SKM-1 treated with dmso at 0.1 percent for 144 hours (cell line): ENCODE measurements at regions not wholly inside any gene's neighbourhood (a gene's known extent, or its start where the extent isn't known, plus 50 kb on each side); places are given as distances from the start of the nearest gene placed in this dataset.
"Not testable (repeated sequence)": the region's sequence is repeated elsewhere in the genome, so short reads cannot be mapped to it uniquely, and the experiment has no call there.

Source experiments
- DNase-seq: peaks from one replicate; lab custom pipeline; 2025; ENCODE audit not compliant: unreplicated experiment; lab: John Stamatoyannopoulos, UW

DNA sequence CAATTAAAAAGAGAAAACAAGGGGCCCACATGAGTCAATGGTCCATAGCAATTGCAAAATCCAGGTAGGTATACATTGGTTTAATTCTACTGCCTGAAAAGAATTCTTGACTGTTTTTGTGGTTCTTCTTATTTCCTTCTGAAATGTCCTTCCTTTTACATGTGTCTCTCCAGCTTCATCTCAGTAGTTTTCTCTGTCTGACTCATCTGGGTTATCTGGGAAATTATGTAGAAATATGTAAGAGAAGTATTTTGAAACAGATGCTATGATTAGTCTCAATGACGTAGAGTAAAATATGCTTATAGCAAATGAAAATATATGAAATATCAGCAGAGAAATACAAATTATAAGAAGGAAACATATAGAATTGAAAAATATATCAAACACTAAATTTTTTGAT, 953.2 kb downstream of the BRINP3 start:
- no peak for DNase-seq

DNA sequence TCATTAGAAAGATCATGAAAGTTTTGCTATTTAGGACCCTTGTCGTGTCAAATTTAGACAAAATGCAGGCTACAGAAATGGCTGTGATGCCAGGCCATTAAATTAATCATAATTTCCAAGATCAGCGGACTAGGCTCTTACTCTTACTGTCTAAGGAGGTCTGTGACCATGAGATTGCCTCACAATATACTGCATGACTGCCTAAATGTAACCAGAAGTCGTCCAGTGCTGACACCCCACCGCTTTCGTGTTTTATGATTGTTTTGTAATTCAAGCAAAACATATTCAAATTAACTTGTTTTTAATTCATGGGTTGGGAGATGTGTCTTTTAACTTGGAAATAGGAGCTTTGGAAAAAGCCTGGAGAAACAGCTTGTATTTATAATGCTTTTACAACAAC, 947.5 kb downstream of the BRINP3 start:
- no peak for DNase-seq

DNA sequence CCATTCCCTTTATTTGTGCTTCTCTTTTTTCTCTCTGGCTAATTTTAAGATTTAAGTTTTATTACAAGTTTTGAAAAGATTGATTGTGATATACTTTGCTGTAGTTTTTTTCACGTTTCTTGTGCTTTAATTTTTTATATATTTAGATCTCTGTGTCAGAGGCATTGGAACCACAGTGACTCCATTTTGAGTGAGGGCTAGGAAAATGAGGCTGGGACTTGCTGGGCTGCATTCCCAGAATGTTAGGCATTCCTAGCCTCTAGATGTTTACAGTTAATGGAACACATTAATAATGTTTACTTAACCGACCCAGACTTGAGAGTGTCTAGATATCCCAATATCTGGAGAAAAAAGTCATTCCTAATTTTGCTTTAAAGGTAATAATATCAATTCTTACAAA, 939.4 kb downstream of the BRINP3 start:
- DNase-seq: no peak

DNA sequence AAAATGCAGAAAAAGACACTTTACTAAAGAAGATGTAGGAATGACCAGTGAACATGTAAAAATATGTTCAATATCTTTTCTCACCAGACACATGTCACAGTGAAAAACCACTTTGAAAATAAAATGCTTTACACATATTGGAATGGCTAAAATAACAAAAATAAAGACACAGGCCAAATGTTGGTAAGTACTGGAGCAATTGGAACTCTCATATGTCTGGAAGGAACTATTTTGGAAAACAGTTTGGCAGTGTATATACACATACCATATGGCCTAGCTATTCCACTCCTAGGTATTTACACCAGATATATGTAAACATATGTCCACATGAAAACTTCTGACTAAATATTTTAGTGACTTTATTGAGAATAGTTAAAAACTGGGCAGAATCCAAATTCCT, 927.2 kb downstream of the BRINP3 start:
- DNase-seq: no peak

DNA sequence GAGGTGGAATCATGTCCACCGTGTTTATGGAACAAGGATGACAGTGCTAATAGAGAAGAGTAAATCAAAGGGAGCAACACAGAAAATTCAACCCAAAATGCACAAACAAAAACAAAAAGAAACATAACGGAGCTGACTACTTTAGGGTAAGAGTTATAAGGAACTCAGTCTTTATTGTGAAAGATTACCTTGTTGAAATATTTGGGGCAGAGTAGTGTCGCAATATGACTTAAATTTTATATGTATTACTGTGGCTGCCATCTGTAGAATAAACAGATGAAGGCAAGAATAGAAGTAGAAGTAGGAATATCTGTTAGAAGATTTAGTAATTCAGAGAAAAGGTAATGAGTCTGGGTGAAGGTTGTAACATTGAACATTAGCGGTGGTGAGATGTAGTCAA, 913.9 kb downstream of the BRINP3 start:
- peak; percentile 22 for DNase-seq

DNA sequence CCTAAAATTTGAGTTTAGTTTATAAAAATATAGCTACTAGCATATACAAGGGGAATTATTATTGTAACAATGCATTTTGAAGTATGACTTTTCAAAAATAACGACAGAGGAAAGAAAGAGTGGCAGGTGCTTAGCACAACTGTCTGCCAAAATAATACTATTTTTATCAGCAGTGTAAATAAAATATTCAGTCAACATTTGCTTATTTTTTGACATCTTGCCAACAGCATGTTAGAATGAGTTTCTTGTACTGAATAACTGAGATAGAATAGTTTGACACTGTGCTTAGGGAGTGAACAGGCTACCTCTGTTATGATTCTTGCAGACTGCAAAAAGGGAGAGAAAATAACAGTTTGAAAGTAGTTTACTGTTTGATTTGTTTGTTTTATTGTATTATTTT, 909.8 kb downstream of the BRINP3 start:
- no peak for DNase-seq

DNA sequence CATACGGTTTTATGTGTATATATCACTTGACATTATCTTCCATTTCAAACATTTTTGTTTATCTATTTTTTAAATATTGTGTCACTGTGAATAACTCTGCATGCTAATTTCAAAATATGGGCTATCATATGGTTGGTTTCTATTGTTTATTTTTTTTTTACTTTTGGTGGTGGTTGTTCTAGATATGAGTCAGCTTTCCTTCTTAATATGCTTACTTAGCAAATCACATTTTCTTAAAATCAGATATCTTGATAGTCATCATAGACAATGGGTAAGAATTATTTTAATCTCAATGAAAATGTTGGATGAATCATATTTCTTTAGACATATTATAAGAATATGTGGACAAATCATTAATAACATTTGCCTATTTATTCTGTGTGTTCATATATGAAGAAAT, 881.5 kb downstream of the BRINP3 start:
- DNase-seq: no peak

DNA sequence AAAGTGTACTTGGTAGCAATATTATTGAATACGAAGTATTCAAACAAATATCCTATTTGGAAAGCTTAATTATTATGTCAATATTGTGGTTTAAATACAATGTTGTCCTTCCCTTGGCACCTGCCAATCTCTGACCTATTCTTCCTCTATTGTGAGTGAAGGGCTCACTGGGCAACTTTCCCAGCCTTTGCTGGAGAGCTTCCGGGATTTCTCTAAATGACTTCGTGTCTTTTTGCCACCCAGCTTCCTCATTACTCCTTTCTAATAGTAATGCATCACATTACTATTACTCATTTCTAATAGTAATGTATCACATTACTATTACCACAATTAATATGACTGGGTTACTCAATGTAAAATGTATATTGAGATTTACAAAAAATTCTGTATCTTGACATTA, 880.6 kb downstream of the BRINP3 start:
- no peak for DNase-seq

DNA sequence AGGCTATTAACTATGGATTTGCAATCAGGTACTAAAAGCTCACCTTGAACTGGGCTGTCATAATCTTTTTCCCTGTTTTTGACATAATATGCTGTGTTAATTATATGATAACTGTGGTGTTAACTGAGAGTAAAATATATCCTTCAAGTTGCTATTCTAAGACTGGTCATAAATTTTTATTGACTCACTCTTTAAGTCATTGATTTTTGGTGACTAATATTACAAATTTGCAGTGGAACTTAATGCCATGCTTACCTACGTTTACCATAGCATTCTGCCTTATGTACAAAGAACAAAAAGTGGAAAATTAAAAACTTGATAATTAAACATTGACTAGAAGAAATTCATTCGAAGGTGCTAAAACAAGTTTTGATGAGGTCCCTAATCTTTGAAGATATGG, 872.4 kb downstream of the BRINP3 start:
- no peak for DNase-seq

DNA sequence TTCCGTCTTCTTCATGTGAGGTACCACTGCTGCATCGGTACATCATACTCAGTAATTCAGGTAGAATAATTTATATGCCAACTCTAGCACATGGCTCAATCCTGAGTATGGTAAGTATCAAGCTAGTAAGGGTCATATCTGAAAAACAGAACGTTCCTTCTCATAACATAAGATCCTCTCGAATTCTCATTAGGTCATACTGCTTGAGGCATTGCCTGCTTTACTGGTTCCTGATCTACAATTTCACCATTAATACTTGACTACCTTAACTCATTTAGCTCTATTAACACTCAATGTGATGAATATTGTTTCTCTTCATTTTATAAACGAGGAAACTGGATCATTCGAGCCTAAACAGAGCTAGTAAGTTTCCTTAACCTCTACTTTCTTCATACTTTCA, 871.6 kb downstream of the BRINP3 start:
- no peak for DNase-seq

DNA sequence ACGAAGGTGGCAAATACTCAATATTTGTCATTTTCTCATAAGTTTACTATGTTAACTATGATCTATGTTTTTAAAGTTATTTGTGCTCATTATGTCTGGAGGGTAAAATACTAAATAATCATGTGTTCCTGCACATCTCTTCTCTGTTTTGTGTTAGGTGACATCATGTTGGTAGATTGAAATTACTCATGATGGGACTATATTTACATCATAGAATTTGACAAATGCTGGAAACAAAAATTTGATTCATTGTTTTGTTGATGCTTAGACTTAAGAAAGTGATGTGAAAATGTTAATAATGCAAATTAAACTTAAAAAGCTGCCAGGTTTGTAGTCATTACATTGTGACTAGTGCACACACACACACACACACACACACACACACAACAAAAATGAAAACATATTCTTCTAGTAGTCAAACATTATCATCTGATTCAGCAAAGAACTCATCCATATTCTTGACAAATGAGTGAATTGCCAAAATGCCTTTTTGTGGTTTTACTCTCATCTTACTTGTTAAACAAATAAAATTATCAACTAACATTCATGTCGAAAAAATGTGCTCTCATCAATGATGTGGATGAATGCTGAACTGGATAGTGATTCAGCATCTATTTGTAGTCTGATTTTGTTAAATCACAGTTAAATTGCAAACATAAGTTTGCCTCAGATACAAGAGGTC, 870.7 kb downstream of the BRINP3 start:
- no peak for DNase-seq

DNA sequence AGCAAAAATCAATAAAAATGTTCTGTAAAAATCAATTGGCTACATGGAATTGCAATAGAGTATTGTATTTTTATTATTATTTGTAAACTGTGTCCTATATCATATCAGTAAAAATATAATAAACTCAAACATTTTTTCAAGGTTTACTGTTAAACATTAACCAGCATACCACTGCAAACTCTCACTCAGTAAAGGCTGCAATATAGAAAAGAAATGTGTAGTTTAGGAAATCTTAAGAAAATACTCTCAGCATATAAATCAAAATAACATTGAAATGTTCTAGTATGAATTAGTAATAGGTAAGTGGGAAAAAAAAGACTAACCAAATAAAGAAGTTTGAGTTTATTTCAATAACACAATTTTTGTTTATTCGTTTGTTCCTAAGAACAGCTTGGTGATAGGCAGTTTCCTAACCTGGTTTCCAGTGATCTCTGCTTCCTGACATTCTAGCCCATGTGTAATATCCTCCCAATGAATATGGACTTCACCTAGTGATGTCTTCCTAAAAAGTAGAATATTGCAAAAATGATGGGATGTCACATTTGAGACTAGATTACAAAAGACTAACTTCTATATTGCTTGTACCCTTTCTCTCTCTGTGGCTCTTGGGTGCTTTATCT, 870.1 kb downstream of the BRINP3 start:
- no peak for DNase-seq

DNA sequence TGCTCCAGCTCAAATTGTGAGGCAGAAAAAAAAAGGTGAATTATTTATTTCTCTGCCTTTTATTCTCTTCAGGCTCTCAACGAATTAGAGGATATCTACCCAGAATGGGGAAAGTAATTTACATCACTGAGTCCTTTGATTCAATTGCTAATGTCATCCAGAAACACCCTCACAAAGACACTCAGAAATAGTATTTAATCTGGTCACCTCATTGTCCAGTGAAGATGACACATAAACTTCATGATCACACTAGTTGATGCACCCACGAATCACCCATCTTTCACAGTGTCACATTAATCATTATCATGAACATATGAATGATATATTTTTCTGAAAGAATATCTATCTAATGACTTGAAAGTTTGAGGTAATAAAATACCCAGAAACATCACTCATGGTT, 868.5 kb downstream of the BRINP3 start:
- no peak for DNase-seq

DNA sequence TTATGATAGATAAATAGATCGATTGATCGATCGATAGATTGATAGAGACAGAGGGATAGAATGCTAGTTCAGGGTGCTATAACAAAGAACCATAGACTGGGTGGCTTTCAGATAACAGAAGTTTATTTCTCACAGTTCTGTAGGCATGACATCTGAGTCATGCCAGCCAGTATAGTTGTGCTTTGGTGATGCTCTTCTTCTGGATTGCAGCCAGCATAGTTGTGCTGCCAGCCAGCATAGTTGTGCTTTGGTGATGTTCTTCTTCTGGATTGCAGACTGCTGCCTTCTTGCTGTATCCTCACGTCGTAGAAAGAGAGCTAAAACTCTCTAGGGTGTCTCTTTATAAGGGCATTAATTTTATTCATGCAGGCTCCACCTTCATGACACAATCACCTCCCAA, 860.8 kb downstream of the BRINP3 start:
- no peak for DNase-seq

DNA sequence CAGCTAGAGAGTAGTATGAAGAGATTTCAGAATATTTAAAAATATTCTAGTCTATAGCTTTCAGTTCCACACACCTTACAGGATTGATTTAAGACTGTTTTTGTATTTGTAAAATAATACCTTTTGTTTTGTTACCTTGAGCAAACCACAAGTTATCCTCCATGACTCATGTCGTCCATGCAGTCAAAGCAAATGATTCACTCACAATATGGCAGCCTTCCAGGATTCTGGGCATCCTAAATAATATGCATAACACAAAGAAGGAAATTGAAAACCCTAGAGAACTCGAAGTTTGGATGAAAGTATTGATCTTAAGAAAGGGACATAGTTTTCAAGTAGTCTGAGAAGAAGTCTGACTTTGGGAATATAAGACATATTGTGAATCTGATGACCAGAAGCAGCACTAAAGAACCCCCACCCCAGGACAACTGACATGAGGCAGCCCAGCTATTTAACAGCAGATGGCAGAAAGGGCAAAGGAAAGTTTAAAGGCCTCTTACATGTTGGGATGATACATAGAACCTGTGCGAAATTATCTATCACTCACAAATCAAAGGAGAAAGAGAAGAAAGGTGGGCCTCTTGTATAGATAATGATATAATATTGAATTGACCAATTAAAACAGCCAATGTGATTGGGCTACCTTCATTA, 857.9 kb downstream of the BRINP3 start:
- DNase-seq: no peak

DNA sequence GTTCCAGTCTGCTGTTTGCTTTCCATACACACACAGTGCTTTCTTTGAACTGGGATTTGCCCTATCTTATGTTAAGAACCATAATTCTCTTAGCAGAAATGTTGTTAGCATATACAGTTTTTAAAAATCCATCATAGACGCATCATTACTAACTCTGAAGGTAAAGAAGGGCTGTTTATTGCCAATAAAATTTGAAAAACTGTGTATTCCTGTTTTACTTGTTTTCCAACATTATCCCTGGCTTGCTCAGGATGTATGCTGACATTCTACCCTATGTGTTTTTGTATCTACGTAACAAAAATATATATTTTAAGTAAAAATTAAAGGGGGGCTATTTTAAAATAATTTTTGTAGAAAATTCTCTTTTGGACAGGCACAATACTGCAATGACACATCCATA, 857.2 kb downstream of the BRINP3 start:
- no peak for DNase-seq

DNA sequence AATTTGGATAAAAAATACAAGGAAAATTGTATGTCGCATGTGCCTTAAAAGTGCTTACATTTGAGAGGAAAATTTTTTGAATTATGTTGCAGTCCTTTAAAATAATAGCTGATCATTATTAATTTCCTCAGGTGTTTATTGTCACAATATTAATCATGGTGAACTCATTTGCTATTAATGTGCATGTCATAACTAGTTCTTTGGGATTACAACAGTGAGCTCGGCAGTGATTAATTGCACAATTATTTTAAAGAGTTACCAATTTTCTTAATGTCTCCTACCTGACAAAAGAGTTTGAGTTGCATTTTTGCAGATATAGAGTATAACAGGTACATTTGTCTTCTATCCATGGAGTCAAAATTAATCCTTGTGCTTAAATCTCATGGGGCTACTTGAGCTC, 854.3 kb downstream of the BRINP3 start:
- no peak for DNase-seq

DNA sequence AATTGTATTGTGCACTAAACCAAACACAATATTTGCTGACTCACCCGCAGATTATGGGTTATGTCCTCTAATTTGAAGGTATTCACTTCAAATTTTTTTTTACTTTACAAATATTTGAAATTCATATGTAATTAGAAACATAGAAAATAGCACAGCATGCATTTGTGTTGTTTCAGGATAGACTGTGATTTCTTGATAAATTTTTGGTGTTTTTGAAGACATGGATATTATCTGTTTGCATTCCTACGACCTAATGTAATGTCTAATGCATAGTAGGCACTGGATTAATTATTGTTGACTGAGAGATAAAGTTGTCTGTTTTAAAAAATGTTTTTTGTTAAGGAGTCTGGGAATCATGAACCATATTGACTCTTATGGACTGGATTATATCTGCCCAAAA, 850.2 kb downstream of the BRINP3 start:
- DNase-seq: no peak

DNA sequence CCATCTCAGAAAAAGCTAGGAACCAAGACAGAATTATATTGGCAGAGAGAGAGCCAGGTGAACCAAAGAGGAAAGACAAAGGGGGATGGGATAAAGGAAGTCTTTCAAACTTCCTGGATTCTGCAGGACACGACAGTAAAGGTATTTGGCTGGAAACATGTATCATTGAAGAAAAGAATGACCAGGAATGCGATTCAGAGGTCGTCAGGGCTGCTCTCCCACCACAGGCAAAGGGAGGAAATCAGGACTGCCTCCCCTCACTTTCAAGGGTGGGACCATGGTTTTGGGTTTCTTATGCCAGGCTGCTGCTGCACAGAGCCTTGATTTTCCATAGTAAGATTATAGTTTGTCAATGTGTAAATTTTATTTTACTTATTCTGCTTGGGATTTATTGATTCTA, 848.8 kb downstream of the BRINP3 start:
- no peak for DNase-seq

DNA sequence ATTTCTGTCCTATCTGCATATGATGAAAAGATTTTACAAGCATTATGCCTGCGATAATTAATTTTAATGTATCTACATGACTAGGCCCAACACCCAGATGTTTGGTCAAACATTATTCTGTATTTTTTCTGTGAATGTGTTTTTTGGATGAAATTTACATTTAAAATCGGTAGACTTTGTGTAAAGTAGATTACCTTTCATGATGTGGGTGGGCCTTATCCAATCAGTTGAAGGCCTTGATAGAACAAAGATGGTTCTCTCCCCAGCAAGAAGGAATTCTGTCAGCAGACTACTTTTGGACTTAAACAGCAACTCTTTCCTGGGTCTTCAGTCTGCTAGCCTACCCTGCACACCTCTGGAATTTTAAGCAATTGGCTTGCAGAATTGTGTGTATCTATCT, 844.0 kb downstream of the BRINP3 start:
- no peak for DNase-seq

DNA sequence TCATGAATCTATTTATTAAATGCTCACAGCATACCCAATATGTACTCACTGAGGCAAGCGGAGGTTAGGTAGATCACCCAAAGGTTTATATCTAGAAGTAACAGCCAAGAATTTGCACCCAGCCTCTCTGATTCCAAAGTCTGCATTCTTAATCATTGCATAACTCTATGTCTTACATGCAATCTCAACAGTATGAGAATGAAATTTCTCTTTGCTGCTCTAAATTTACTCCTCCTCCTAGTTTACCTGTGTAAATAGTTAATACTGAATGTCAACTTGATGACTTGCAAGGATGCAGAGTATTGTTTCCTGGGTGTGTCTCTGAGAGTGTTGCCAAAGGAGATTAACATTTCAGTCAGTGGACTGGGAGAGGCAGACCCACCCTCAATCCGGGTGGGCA, 840.6 kb downstream of the BRINP3 start:
- no peak for DNase-seq

DNA sequence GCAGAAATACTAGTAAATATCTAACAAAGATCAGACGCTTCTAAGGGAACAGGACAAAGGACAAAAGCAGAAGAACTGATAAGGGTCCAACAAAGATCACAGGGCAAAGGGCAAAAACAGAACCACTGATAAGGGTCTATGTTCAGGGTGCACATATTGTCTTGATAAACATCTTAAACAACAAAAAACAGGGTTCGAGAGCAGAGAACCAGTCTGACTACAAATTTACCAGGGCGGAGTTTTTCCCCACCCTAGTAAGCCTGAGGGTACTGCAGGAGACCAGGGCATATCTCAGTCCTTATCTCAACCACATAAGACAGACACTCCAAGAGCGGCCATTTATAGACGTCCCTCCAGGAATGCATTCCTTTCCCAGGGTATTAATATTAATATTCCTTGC, 833.5 kb downstream of the BRINP3 start:
- DNase-seq: not testable (repeated sequence)

DNA sequence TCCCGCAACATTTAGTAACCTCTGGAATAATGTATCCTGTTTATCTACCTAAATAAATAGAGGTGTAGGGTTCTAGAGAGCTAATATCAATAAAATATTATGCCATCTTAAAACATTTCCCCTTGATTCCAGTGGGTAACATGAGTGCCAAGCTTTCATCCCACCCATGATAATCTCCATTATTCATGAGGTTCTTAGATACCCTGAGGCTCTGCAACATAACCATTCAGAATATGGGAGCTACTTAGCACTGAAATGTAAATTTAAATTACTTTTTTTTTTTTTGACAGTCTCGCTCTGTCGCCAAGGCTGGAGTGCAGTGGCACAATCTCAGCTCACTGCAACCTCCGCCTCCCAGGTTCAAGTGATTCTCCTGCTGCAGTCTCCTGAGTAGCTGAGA, 832.7 kb downstream of the BRINP3 start:
- DNase-seq: no peak
